Colon (tissue), 2 donors: ENCODE measurements at regions not wholly inside any gene's neighbourhood (a gene's known extent, or its start where the extent isn't known, plus 50 kb on each side); places are given as distances from the start of the nearest gene placed in this dataset.
"Not testable (repeated sequence)": the region's sequence is repeated elsewhere in the genome, so short reads cannot be mapped to it uniquely, and the experiment has no call there.

Source experiments
- FAIRE-seq: peaks from 2 replicates; lab custom pipeline; 2012; peaks lifted over from hg19 to GRCh38; lab: Jason Lieb, UNC
- donor health status: control.
- donor health status: control.

DNA sequence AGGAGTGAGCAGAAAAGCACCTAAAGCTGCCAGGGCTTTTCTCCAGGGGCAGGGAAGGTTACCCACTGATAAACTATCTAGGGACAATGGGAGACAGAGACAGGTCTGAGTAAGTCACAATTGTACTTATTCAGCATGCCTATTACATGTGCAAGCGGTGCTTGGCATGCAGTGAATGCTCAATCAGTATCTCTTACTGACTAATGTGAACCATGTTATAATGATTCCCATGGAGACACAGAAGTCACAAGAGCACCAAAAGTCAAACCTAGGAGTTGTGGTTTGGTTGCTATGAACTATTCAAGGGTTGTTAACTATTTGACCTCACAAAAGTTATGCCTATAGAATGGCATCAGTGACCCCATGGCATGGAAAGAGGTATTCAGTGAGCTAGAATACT lies 50.0 kb upstream of the RASGRP1 start:
- FAIRE-seq, result no peak

DNA sequence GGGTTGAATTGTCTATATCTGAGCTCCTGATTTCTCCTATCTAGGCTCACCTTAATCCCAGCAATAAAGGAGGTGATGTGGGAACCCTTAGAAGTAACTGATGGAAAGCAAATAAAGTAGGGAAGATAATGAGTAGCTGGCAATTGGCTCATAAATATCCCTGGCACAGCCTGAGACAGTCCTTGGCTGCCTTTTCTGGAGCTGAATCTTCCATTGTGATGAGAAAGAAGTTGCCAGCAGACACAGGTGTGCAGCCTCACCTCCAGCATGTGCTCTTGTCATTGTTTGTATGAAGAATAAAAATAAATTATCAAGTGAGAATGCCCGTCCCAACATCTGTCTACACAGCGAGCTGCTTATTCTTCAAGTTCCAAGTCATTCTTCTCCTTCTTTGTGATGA lies 53.2 kb upstream of the RASGRP1 start:
- no peak for FAIRE-seq

DNA sequence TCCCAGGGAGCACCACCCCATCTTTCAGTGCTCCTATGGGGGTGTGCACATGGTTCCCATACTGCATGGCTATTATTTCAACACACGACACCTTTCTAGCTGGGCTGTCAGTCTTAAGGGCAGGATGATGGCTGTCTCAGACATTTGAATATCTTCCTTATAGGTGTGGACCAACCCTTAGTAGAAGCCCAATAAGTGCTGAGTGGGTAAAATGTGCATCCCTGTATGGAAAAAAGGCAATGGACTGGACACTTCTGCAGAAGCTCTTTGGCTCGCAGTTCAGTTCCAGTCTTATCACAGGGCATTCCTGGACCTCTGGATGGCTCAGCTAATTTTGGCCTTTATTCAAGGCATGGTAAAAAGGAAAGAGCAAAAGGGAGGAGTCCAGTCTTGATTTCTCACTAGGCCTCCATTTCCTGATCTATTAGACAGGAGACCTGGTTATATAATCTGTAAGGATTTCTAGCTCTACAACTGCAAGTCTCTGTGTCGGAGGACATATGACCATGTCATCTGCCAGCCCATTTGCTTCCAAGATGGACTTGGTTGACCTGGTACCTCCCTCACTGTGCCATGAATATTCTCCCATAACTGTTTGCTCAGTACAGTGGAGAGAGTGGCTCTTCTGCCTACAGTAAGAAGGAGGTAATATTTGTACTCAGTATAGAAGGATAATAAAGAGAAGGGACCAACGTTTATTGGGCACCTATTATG lies 53.8 kb upstream of the RASGRP1 start:
- no peak for FAIRE-seq

DNA sequence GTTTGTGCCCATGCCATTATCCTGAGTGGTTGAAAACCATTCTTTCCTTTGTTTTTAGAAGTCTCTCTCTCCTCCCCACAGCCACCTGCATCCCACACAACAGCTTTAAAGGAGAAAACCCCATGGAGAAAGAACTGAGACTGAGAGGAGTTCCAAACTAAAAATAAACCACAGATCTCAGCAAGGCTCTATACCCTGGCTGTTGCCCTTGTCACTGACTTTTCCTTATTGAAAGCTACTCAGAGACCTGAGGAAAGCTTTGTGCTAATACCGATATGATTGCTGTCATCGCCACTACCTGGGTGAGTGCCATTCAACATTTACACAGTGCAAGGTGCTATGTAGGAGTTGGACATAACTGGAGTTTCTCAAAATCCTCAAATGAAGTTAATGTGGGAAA lies 55.5 kb upstream of the RASGRP1 start:
- no peak for FAIRE-seq

DNA sequence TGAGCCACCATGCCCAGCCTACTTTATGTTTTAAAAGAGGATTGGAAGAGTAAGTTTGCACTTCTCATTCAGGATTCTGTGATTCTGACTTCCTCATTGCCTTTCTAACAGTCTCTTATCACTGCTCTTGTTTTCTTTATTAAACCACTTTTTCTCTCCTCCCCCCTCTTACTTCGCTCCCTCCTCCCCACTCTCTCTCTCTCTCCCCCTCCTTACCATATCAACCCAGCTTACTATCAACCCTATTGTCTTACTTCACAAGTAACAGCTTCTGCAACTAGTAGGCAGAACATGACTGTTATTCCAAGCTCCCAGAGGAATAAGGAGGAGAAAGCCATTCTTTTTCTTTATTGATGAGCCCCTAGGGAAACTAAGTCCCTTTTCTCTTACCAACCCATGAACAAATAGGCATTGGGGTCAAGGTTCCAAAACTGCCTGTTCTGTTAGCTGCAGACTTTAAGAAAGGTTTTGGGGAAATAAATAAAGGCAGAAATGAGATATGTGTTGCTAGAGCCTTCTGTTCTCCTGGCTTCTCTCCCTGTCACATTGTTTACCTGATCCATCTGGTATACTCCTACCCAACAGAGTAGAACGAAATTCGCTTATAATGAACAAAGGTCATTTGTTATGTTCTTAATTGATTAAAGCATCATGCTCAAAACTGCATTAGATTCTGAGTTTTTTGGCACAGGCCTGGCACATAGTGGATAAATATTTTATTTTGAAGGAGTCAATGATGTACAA lies 56.4 kb upstream of the RASGRP1 start:
- no peak for FAIRE-seq

DNA sequence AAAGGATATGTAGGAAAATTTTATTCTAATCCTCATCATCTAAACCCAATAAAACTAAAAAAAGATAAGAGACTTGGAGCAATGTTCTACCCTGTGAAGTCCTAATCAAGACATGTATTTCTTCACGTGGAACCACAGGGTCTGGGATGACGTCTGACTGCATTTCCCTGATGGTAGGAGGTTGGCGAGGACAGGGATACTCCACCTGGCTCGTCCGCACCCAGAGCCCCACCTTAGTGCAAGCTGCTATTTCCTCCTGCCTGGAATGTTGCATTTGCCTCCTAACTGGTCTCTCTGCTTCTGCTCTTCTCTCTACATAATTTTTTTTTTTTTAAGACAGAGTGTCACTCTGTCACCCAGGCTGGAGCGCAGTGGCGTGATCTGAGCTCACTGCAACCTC lies 57.7 kb upstream of the RASGRP1 start:
- no peak for FAIRE-seq

DNA sequence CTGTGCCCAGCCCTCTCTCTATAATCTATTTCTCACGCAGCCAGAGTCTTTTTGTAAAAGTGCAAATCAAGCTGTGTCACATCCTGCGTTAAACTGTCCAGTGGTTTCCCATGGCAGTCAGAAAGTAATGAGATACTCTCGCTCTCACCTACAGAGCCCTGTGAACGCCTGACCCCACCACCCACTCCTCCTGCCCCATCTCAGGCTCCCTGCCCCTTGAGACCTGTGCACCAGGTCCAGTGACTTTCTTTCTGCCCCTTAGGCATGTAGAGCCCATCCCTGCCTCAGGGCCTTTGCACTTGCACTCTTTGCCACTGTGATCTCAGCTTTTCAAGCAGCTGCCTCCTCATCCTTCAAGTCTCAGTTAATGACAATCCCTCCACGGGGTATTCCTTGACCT lies 58.3 kb upstream of the RASGRP1 start:
- no peak for FAIRE-seq

DNA sequence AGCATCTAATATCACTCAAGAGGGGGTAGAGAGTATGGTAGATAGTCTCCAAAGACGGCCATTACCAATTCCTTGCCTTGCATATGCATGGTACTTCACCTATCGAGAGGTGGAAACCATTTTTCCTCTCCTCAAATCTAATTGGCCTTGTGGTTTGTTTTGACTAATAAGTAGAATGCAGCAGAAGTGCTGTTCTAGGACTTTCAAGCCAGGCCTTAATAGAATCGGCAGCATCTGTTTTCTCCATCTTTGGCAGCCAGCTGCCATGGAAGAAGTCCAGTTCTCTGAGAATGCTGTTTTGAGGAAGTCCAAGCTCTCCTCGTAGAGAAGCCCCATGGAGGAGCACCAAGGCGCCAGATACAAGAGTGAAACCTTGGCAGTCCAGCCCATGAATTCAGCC lies 59.1 kb upstream of the RASGRP1 start:
- FAIRE-seq, result no peak

DNA sequence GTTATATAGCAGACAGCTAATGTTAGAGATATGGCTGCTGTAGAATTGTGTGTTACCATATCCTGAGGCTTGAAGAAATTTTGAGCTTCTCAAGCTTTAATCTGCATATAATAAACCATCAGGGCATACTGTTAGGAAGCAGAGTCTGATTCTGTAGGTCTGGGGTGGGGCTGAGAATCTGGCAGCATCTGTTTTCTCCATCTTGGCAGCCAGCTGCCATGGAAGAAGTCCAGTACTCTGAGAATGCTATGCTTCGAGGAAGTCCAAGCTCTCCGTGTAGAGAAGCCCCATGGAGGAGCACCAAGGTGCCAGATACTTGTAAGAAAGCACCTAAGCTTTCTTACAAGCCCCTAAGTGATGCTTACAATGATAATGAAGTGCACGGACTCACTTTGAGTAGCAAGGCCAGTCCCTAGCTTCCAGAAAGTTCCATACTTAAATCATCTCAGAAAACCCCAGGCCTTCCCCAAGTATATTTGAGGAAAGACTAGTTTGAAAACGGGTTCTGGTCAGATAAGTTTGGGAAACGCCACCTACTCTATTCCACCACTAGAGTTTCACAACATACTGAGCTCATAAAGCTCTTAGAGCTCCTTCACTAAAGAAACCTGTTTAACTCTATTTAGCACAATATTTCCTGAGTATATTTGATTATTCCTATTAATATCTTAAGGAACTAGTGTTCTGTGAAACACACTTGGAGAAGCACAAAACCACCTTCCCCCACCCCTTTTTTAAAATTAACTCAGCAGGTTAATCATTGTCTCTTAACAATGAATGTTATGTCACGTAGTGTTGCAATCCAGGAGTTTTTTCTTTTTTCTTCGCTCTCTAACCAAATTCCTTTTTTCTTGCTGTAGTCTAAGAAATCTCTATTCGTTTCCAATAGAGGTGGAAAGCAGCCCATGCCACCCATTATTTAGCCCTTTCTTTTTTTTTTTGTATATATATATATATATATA lies 59.9 kb upstream of the RASGRP1 start:
- FAIRE-seq, result no peak

DNA sequence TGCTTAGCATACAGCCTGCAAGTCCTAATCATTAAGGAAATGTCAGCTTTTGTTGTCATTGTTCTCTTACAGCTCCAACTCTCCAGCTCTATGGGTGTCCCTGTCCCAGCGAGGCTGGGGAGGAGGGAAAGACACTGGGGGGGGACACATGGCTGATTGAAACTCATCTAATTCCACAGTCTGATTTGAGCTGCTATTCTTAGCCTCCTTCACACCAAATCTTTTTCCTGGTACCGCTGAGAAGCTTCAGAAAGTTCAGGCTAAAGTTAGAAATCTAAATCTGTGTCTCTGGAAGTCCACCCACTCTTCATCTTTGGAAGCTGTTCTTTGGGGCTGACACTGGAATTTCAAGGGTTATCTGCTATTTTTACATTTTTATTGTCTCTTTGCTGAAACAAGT lies 61.3 kb upstream of the RASGRP1 start:
- FAIRE-seq, result no peak

DNA sequence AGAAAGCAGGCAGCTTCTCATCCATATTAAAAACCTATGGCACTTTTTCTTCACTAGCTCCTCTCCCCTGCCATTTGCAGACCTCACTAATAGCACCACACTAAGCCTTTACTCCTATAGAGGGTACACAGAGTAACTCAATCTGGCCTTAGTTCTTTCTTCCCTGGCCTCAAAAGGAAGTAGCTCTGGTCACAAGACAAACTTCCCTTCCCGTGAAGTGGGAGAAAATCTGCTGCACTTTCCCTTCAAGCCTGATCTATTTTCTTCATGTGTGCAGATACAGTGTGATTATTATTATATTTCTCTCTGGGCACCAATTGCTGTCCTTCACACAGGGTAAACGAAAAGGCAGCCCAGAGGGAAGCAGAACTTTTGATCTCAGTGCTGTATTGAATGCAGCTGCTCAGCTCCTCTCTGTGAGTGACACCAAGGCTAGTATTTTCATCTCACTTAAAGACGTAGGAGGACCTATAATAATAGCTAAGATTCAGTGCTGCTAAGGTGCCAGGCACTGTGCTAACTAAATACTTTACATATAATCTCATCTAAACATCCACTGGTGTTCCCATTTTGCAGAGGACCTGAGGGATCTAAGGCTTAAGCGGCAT lies 61.9 kb upstream of the RASGRP1 start:
- no peak for FAIRE-seq

DNA sequence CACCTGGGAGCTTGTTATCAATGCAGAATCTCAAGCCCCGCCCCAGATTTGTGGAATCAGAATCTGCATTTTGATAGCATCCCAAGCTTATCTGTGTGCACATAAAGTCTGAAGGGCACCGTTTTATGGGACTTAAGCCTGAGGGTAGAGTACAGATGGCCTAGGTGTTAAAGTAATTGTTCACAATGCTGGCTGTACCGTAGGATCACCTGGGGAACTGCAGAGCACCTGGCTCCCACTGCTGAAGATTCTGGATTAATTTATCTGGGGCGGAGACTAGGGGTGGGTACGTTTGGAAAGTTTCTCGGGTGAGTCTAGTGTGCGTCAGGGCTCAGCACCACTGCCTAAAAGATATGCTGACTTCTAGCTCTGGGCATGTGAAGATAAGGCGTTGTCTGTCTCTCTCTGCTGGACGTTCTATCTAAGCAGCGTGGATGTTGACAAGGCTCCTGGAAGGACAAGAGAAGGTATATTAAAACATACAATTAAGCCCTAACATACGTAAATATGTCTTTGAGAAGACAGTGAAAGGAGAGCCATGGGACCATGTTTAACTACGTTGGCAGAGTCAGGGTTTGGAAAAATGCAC lies 63.2 kb upstream of the RASGRP1 start:
- no peak for FAIRE-seq

DNA sequence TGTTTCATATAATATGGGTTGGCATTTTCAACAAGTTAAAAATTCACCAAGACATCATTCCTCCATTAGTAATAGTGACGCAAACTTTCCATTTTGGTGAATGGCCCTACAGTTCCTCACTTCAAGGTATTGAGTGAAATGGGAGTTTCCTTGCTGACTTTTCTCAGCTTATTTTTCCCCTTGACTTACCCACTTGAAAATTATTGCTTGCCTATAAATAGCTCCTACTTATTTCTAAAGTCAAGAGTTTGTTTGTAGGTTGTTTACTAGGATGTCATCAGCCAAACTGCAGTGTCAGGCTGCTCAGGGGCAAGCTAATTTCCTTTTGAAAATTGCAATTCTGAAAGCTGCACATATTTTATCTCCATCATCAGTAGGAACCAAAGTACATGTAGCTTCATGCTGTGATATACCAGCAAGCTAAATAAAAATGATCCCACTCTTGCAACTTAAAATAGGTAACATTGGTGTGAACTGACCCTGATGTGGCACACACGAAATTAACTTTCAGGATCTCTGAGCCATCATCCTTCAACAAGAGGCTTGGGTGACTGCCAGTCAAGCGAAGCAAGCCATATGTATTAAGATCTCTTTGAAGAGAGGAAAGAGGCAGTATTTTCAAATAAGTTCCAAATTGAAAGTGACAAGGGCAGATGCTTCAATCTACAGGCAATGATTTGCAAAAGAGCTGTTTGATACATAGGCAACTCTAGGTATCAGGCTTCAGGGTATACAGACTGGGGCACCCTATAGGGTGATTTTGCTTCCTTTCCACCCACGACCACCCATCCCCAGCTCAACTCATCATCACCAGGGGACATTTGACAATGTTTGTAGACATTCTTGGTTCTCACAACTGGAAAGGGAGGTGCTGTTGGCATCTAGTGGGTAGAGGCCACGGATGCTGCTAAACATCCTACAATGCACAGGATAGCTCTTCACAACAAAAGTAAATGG lies 66.8 kb upstream of the RASGRP1 start:
- no peak for FAIRE-seq

DNA sequence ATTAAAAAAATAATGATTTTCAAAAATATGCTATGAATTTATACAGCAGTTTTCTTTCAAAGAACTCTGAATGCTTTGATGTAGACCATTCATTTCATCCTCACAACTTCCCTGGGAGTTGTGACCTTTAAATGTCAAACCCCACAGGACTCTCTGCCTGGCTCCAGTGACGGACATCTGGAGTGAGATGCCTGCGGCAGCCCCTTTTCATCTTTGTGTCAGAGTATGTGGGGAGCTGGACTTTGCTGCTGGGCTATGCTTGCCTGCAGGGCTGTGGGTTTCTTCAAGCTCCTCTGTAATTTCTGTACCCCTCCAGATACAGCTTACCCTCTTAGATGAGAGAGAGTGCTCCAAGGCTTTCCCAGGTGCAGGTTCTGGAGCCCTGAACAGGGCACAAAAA lies 70.6 kb upstream of the RASGRP1 start:
- FAIRE-seq, result no peak

DNA sequence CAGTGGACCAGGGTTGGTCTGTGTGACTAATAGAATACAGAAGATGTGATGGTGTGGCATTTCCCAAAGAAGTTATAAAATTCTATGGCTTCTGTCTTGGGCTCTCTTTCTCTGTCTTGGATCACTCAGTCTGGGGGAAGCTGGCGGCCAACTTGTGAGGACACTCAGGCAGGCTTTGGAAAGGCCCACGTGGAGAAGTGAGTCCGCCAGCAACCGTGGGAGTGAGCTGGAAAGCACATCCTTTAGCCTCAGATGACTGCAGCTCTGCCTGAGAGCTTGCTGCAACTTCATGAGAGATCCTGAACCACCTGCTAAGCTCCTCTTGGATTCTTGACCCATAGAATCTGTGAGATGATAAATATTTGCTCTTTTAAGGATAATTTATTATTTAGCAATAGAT lies 72.0 kb upstream of the RASGRP1 start:
- FAIRE-seq, result no peak

DNA sequence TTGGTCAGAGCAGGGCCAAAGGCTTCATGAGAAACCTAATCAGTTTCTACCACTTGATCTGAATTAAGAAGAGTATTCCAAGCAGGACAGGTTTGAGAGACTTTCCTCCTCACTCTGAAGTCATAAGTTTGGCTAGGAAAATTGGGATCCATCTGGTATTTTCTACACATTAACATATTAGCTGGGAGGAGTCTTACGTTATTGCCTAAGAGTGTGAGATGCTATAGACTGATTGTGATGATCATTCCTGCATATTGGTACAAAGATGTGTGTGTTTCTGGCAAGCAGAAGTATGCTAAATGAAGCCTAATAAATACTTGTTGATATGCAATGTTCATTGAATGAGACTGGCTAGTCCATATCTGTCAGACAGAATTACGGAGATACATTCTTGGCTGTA lies 73.5 kb upstream of the RASGRP1 start:
- FAIRE-seq, result no peak

DNA sequence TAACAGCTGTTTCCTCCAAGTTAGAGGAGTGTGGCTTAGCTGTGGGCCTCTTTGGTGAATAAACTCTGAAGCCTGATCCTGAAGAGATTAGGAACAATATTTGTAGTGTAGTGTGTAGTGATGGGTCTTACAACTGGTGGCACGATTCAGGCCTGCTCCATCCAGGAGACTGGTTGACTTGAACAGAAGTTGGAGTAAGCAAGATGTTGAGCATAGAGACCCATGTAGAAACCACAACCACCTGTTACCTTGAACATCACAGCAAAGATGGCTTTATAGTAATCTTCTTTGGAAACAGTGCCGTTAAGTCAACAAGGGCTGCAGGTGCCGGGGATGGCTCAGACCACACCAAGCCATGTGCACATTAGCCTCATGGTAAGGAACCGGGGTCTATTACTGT lies 74.2 kb upstream of the RASGRP1 start:
- no peak for FAIRE-seq

DNA sequence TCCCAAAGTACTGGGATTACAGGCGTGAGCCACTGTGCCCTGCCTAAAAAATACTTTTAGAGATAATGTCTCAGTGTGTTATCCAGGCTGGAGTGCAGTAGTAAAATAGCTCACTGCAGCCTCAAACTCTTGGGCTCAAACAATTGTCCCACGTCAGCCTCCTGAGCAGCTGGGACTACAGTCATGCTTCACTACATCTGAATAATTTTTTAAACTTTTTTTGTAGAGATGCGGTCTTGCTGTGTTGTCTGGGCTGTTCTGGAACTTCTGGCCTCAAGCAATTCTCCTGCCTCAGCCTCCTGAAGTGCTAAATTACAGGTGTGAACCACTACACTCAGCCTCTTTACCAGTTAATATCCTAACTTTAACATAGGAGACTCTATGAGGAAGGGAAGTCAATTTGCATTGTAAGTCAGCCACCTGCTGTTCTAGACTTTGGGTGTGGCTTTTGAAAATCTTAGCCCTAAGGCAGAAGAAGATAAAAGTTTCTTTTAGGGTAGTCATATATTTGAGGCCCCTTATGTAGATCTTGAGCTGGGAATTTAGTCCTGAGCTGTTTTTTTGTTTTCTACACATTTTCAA lies 78.2 kb upstream of the RASGRP1 start:
- no peak for FAIRE-seq

DNA sequence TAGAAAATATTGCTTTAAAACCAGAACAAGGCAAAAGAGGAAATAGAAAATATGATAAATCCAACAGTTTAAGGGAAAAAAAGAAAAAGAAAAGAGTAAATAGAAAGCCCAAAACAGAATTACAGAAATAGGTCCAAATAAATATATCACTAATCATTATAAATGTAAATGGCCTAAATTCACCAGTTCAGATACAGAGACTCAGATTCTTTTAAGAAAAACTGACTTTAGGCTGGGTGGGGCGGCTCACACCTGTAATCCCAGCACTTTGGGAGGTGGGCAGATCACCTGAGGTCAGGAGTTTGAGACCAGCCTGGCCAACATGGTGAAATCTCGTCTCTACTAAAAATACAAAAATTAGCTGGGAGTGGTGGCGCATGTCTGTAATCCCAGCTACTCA lies 79.7 kb upstream of the RASGRP1 start:
- FAIRE-seq, result not testable (repeated sequence)

DNA sequence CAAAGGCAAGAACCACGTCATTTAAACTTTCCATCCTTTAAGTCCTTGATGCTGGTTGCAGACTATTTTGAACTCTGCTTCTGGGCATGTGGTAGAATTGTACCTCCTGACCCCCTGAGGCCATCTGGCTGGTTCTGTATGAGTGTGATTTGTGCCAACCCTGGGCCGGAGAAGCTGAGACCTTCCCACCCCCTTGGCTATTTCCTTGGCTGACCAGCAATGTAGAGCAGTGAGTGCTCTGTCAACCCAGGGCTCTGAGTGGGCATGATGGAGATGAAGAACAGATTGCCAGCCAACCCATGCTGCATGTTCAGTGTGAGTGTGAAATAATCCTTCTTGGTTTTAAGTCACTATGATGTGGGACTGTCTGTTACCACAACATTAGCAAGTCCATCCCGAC lies 82.1 kb upstream of the RASGRP1 start:
- FAIRE-seq, result no peak

DNA sequence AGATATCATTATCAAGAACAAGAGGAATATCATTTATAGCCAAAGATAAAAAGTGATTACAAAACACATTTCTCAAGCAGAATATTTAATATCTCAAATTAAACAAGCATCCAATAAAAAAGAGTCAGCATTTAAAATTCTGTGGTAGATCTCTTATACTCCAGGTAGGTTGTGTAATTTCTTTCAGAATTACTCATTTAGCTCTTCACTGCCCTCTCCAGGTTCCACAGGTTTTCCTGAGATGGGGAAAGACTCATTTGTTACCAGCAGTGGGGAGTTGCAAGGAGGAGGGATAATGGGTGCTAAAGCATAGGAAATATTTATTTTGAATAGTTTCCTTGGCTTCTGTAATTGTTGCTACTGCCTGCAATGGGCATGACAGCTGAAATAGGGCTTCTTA lies 83.1 kb upstream of the RASGRP1 start:
- FAIRE-seq, result no peak
